HG03064 (cell line): ENCODE measurements at regions not wholly inside any gene's neighbourhood (a gene's known extent, or its start where the extent isn't known, plus 50 kb on each side); places are given as distances from the start of the nearest gene placed in this dataset.

Experiments used
- ATAC-seq: cut with Tn5 transposase; IDR thresholded peaks from one replicate; pipeline ENCODE4 v1.9.1; 2021; ENCODE audit warnings: low read depth; ENCODE audit not compliant: unreplicated experiment

DNA sequence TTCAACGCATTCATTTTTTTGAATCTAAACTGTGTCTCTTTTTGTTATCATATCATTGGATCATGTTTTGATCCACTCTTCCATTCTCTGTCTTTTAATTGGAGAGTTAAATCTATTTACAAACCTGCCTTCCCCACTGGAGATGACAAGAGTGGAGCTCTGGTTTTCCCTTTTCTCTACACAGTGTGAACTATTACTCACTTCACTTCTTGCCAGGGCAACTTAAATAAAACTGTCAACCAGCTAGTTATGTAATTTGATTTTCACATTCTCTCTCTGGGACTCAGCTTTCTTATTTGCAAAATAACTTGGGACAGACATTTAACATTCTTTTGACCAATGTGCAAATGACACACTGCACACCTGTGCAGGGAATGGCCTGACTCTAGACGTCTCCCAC lies 230.8 kb upstream of the CST7 start:
- no peak for ATAC-seq

GRCh38 chr20:24718696-24719095 lies 230.4 kb upstream of the CST7 start:
- ATAC-seq: no peak

DNA sequence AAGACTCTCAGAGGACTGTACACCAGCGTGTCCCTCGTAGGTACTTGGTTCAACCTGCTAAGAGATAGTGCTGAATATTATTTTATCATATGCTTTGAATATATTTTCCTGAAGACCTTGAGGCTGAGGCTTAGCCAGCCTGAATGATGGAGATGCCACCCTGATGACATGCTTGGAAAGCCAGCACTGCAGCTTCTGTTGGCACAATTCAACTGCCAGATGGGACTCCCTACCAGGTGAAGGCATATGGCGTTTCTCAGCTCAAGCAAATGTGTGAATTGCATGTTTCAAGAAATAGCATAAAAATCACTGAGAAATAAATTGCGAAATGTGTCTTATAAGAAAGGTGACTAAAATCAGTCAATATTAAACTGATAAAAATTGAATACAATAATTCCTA lies 228.1 kb upstream of the CST7 start:
- no peak for ATAC-seq

- no peak for ATAC-seq
Observed at GRCh38 chr20:24721891-24722568, 227.0 kb upstream of the CST7 start.

GRCh38 chr20:24722586-24722985 lies 226.5 kb upstream of the CST7 start:
- ATAC-seq: no peak

- no peak for ATAC-seq
Observed at GRCh38 chr20:24723186-24723585, 225.9 kb upstream of the CST7 start.

DNA sequence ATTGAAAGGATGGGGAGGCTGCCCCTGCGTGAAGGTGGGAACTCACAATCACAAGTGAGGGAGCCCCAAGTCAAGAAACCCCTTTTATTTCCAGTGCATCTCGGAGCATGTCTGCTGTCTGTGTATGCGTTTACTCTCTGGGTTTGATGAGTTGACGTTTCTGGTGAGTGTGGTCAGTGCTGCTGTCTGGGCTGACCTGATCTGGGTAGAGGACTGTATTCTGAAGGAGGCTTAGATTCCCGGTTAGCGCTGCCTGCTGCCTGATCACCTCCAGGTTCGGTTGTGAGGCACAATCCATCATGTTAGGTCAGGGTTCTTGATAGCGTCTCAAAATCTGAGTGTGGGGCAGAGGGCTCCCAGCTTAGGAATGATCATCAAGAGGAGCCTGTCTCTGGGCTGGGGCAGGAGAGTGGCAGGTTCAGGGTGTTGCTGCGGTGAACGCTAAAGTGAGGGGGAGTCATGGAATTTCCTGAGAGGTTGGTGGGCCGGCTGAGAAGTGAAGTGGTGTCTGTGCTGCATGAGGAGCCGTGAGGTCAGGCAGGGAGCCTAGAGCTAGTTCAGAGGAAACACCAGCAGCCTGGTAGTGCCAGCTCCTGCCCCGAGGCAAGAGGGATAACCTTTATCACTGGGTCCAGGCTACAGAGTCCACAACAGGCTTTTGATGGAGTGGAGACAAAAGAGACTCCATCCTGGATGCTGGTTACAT lies 225.3 kb upstream of the CST7 start:
- ATAC-seq: no peak

DNA sequence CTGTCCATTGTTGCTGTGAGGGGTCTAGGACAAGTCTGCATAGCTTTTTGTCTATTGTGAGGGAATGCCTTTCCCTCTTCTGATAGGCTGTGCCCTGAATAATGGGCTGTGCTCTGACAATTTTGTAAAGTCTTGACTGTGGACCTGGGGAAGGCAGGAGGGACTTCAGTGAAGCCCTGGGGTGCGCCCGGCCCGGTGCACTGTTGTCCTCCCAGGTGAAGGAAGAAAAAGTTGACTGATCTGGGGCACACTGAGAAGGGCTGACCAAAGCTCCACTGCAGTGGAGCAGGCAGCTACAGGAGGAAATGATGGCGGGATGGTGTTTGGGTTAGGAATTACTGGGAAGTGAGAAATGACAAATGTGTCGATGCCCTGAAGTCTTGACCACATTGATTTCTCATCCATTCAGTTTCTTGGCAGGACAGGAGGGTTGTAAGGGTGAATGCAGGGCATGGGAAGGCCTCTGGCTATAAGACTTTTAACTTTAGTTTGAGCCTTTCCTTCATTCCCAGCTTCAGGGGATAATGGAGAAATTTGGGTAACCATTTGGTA lies 224.0 kb upstream of the CST7 start:
- ATAC-seq: no peak

- ATAC-seq: no peak
Observed at GRCh38 chr20:24727795-24728194, 221.3 kb upstream of the CST7 start.

GRCh38 chr20:24729896-24730605 lies 219.0 kb upstream of the CST7 start:
- ATAC-seq: no peak

- no peak for ATAC-seq
Observed at GRCh38 chr20:24730750-24731149, 218.3 kb upstream of the CST7 start.

- ATAC-seq: no peak
Observed at GRCh38 chr20:24731312-24731711, 217.8 kb upstream of the CST7 start.

- ATAC-seq: no peak
Observed at GRCh38 chr20:24732076-24732475, 217.0 kb upstream of the CST7 start.

- no peak for ATAC-seq
Observed at GRCh38 chr20:24732599-24732998, 216.5 kb upstream of the CST7 start.

- no peak for ATAC-seq
Observed at GRCh38 chr20:24733416-24733815, 215.7 kb upstream of the CST7 start.

DNA sequence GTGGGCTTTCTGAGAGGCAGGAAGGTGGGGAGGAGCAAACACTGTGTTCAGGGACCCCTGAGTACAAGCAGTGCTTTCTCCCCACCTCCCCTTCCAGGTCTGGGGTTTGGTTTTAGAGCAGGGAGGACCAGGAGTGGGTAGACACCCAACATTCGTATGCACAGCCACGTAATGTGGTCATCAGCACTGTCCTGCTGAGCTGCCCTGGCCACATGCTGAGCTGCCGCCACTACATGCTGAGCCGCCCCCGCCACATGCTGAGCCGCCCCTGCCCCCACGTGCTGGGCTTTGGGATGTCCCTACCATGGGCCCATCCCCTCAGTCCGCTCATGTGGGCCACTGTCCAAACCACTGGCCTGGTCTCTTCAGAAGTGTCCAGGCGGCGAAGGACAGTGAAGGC lies 214.9 kb upstream of the CST7 start:
- ATAC-seq: no peak

GRCh38 chr20:24735263-24735662 lies 213.8 kb upstream of the CST7 start:
- no peak for ATAC-seq

DNA sequence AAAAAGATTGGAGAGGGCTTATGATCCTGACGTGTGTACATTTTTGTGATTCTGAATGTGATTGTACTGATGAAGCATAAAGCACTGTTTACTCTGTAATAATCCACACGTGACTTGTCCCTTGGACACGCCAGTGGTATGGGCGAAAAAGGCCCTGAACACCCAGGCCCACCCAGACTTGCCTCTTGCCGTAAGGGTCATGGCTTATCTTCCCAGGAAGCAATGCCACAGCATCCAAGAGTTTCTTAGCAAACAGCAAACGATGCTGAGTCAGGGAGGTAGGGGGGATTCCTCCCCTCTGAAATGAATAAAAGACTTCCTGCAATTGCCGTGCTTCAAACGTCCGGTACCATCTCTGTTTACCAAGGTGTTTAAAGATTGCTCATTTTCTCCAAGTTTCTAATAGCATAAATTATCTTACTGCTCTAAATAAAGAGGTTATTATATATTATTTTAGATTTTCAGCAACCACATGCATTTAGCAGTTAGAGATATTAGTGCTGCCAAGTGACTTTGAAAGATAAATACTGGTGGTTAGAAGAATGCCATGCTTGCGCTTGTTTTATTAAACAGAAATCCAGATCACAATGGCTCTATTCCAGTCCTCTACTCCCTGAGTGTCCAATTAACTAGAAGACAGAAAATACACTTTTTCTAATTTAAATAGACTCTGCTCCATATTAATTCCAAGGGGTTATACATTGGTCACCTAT lies 212.8 kb upstream of the CST7 start:
- ATAC-seq: no peak

DNA sequence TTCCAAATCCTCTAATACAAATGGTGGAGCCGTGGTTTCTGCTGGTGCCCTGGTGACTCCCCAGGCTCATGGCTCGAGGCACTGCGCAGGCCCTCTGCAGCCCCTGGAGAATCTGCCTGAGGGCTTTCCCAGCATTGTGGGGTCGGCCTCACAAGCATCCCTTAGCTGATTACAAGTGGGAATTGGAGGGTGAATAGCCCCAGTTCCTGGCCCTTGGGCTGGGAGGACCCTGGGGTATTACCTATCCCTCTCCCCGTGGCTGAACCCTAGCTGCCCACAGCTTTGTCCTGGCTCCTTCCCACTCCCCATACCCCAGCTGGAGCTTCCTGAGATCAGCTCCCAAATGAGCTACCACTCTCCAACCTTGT lies 212.2 kb upstream of the CST7 start:
- no peak for ATAC-seq

GRCh38 chr20:24737212-24737850 lies 211.7 kb upstream of the CST7 start:
- no peak for ATAC-seq
